NCI-H510A treated with DMSO at 0.1 percent for 48 hours (cell line): ENCODE measurements at regions not wholly inside any gene's neighbourhood (a gene's known extent, or its start where the extent isn't known, plus 50 kb on each side); places are given as distances from the start of the nearest gene placed in this dataset.

Experiments
- DNase-seq: peaks from one replicate; lab custom pipeline; 2025; lab: John Stamatoyannopoulos, UW

DNA sequence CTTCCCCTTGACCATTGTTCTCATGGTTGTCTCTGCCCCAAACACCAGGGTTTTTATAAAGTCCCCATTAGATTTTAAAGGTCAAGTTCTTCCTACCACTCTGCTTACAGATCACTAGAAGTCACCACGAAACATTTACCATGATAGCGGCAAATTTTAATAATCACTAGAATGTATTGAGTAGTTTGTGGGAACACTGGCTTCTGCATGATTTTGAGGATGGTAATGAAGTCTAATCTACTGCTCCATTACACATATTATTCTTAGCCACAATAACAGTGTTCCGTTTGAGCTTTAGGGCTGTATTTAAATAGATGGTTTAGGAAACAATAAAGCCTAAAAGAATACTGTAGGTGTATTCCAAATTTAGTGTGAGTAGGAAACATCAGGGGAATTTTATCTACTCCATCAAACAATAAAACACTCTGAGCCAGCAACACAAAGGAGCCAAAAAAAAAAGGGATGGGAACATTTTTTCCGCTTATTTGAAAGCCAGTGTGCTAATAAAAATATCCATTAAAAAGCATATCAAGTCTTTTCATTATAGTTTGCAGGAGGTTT is 49.7 kb downstream of the KLF12 start:
- DNase-seq, result no peak

DNA sequence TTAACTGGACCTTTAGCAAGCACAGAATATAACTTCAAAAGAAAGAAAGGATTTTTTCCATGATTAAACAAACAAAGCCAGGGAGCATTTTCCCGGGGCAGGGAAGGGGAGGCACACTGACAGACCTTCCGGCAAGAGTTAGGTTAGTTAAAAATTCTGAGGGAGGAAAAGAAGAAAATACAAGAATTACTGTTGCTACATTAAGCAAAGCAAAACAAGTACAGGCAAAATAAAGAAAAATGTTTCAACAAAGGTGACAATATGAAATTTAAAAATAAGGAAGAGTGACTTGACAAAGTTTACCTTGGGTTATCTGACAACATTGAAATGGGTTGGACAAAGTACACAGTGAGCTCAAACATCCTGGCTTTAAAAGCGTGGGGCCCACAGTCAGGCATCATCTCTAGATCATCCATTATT is 51.5 kb downstream of the KLF12 start:
- no peak for DNase-seq

DNA sequence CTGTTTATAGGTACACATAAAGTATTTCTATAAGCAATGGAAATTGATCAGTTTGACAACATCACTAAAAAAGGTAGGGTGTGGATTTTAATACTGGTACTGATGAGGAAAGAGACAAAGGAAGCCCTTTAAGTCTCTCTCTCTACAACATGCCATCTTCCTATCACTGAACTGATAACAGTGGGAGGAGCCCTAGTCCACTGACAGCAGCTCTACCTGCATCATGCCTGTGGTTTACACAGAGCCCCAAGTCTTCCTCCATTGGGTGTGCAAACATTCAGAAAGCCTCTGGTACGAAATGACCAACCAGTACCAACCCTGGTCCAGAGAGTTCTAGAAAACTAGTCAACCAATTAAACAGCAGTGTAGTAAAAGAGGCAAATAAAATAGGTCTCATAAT is 53.4 kb downstream of the KLF12 start:
- no peak for DNase-seq

DNA sequence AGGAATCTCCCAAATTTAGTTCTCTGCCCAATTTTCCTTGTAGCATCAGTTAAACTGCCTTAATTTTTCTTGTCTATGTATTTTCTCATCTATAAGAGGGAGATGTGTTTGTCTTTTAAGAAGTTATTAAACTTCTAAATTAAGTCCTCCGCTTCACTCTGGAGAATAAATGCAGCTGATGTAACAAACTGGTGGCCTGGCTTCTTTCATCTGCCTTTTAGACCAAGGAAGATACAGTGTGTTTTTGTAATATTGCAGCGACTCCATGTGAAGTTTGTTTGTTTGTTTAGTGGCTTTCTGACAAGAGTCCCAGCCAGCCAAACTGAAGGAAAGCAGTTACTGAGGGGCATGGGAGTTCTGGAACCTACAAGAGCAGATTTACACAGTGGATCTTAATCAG is 56.4 kb downstream of the KLF12 start:
- no peak for DNase-seq

DNA sequence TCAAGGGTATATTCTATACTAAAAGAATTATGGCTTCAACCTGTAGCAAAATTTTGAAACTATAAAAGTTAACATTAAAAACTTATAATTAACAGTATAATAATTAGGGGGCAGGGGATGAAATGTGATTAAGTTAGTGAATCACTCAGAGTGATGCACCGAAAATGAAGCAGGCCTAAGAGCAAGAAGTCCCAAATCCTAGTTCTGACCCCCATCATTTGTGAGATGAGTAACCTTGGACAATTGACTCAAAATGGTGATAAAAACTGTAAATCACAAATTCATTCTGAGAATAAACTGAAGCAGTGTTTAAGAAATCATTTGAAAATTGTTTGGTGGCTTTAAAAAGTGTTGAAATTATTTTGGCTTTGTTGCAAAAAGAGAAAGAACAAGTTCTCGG is 56.8 kb downstream of the KLF12 start:
- DNase-seq, result no peak

DNA sequence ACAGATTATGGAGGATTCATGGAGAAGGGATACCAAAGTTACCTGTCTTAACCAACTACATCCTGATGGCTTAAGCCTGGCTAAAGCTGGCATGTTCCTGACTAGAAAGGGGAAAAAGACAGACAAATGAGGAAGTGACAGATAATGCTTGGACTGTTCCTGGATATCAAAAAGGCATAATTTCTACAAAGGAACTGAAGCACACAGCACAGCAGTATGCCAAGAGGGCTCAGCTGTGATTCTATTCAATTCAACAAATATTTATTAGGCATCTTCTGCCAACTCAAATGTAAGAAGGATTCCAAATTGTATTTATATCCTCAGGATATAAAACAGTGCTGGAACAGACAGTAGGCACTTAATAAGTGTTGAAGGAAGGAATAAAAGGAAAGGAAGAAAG is 59.5 kb downstream of the KLF12 start:
- no peak for DNase-seq

DNA sequence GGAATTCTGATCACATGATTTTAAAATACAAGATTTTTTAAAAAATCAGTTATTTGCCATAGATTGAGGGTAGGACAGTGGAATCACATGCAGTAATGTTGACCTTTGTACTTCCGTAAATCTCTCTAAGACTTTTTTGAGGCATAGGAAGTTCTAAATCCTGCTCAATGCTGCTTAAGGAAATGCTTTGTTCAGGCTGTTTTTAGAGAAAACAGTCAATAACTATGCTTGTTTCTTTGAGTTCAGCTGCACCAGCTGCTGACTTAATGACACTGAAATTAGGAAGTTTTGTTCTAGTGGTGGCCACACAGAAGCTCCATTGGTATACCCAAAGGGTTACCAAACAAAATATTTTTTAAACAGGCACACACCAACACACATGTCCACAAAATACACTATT is 60.9 kb downstream of the KLF12 start:
- no peak for DNase-seq

DNA sequence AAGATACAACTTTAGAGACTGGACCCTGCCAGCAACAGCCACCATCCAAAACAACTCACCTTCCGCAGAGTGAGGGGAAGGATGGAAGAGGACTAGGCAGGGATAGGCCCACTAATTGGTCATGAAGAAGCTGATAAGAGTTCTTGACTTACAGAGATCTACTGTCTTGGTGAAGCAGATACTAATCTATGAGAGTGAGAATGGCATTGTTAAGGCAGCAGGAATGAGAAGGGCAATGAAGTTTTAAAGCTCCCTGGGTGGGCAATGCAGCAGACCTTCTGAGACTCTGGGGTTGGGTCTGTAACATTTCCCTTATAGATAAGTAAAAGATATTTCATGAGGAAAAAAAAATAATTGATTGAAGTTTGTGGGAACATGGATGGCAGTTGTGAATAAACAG is 63.7 kb downstream of the KLF12 start:
- DNase-seq, result no peak

DNA sequence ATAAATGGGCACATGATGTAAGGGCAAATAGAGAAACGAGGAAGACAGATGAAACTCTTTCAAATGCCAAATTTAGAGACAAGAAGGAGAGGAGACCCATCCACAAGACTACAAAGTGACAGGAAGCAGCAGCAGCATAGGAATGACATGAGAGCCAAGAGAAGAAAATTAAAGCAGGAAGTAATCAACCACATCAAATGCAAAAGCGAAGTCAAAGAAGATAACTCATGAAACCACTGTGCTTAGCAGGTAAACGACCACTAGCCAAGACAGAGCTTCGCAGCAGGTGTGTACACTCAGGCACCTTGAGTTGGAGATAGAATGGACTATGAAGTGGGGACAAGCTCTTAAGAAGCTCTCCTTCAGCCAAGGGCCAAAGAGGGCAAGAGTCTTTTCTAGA is 64.1 kb downstream of the KLF12 start:
- no peak for DNase-seq

DNA sequence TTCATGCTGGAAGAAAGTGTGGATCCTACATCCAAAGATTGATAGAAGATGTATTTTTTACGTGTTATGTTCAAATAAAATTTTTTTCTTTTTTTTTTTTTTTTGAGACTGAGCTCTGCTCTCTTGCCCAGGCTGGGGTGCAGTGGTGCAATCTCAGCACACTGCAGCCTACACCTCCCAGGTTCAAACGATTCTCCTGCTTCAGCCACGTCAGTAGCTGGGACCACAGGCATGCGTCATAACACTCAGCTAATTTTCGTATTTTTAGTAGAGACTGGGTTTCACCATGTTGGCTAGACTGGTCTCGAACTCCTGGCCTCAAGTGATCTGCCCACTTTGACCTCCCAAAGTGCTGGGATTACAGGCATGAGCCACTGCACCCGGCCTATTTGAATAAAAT is 65.7 kb downstream of the KLF12 start:
- DNase-seq, result no peak

DNA sequence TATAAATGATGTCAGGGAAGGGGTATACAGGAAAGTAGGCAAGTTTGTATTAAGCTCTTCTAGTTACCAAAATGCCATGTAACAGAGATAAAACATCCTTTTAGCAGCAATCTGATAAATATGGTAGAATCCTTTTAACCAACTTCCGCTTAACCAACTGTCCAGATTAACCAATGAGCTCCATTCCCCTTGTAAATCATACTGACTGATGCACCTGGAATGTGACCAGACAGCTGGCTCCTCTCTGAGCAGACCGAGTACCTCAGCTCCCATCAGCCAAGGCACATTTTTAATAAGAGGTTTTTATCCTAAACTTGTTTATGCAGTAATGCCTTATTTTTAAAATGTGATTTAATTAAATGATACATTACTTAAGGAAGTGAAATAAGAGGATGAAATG is 66.4 kb downstream of the KLF12 start:
- DNase-seq, result no peak

DNA sequence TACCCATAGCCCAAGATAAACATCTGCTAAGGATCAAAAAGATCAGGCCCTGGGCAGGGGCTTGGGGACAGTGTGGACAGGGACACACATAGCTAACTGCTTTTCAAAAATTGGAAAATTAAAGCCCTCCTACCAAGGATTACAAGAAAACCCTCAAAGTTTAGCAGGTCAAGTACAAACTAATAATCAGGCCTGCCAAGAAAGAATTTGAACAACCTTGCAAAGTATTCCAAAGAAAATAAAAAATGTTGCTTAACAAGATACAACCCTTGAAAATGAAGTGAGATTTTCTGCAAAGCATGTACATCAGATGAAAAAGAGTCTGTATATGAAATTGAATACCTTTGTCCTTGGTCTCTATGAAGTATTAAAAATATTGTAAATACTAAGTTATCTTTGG is 67.3 kb downstream of the KLF12 start:
- no peak for DNase-seq

DNA sequence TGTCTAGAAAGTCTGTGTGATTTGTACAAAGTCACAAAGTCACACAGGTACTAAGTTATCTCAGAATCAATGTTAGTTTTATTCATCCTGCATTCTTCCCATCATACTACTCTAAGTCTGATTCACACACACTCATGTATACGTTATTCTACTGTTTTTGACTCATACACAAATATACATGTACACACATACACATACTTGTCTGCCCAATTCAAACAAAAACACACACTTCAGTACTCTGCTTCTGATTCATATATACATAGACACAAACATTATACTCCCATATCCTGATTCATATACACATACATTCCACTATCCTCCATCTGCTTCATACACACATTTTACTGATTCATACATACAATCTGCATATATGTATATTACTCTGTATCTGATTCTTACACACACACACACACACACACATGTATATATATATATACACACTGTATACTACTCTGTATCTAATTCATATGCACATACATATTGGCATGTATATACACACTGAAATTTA is 69.3 kb downstream of the KLF12 start:
- no peak for DNase-seq

DNA sequence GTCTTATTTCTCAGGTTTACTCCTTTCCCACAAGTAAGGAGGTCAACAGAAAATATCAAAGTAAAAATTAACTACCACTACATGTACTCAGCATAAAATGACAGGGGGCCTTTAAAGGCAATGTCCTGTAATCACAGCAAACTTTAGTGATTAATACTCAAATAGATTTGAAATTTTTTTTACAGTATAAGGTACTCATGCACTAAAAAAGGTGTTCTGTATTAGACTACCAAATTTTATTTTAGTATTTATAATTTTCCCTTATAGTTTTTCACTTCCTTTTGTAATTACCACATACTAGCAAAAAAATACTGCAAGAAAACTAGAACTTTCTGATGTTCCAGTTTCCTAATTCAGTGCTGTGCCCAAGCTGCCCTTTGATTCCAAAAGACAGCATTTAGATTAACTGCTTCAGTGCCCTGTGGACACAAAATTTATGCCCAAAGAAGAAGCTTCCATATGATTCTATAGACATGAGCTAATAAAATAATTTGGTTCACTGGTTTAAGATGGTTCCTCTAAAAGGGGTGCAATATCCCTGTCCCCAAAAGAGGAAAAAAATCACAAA is 70.6 kb downstream of the KLF12 start:
- no peak for DNase-seq

DNA sequence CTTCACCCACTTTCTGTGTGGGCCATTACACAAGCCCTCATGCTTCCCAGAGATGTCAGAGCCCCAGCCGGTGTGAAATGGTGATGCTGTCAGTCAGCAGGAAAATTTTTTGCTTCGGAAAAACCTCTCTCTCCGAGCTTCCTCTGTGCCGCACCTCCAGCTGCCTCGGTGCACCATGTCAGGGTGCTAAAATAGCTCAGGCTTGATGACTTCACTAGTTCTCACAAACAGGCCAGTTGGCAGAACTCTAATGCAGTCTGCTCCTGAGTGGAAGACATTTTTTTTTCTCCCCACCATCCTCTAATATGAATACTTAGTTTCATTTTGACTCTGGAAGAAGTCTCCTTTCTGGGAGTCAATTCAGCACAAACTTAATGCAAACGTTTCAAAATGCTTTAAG is 71.3 kb downstream of the KLF12 start:
- DNase-seq, result no peak

DNA sequence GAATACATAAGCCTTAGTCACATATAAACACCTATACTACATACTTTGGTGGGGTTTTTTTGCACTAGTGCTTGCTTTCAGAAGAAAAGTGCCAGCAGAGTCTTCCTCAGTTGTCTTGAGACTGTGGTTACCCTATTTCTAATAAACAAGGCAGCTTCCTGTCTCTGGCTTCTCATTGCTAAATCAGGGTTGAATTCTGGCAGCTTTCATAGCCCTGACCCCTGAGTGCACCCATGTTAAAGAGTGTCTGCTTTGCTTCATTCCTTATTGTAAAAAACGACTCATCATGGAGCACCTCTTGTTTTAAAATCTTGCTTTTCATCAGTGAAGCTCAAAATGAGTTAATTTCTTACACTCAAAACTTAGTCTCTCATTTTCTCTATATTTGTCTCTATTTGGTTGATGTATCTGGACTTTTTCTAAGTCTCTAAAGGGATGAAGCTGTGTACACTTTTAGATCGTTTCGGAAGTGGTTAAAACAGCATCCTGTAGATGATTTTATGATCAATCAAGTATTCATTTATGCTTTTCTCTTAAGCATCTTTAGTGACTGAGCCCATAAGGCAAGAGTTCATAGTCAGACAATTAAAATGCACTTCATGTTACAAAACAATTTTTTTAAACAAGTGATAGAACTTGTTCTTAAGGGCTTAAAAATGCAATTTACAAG is 72.1 kb downstream of the KLF12 start:
- DNase-seq, result no peak

DNA sequence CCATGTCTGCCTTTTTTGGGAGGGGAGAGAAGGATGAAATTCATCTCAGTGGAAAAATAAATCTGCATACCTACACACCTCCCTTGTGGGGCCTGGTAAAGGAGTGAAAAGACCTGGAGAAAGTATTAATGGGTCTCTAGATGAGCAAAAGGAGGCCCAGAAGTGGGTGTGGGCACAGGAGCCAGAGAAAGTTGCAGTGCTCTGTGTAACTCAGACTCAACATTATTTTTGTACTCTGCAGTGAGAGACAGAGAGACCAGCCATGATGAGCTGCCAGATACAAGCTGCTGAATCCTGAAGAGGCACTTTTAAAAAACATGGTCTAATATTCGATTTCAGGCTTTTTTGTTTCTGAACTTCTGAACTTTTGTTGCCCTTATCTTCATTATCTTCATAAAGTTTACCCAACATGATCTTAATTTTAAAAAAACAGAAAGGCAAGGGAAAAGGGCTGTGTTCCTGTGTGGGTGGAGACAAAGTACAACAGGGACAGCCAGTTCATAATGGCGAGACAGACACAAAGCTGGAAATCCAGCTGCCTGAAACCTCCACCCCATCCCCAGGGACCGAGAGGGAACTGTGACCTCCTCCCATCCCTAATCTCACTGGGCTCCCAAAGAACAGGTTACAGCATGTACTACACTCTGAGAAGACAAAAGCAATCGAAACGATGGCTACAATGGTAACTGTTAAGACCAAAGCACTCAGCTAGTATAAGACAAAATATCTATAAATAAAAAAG is 77.2 kb downstream of the KLF12 start:
- DNase-seq, result no peak

DNA sequence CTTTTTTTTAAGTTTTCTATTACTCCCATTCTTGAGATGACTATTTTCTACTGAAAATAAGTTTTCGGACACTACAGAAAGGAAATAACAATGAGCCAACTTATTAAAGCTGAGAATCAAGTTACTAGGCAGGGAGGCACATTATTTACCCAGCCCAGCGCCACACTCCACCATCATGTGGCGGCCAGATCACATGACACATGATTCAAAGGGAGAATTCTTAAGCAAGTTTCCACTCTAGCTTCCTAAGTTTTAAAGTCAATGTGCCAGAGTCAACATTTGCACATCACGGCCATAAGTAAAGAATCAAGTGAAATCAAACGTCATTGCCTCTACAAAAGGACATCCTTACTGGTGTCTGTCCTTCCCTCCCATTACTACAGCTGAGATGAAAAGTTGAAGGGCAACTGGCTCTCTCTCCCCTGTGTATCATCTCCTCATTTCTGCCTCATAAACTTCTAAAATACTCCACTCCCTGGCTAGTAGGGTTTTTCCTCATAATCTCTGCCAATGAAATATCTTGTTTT is 81.7 kb downstream of the KLF12 start:
- peak; percentile 0 for DNase-seq

DNA sequence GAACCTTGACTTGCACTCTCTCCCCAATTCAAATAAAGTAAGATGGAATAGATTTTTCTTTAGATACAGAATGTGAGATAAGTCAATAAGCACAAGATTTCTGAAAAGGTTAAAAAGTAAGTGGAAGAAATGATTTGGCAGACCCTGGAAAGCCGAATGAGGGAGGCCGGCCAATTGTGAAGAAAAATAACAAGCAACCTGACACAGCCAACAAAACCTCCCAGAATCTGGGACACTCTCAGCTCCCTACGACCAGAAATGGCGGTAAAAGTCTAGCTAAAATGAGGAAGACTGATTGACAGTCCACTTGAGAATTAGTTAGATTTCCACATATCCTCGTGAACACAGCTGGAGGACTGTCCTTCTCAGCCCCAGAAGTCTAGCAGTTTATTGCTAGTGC is 85.4 kb downstream of the KLF12 start:
- DNase-seq, result no peak

DNA sequence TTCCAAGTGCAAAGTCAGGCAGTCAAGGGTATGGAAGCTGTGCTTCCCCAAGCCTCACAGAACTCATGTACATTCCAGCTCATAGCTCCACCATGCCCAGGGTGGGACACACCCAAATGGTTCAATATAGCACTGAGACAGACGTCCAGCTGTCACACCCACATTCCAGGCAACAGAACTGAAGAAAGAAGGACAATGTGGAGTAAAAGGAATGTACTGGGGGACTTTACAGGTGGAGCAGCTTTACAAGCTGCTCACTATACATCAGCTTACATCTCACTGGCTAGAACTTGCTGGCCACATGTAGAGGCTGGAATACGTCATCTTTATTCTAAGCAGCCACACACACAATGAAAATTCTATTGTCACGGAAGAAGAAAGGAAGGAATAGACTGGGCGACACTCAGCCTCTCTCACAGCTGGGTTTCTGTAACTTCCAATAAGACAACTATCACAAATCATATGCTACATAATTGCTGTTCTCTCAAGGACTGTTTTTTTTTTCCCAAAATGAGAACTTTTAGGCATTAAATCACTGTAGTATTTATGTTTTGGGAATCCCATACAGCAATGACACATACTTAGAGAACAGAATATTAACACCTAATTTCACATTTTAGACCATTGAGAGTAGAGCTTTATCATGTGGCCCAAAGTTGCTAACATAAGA is 86.1 kb downstream of the KLF12 start:
- no peak for DNase-seq

DNA sequence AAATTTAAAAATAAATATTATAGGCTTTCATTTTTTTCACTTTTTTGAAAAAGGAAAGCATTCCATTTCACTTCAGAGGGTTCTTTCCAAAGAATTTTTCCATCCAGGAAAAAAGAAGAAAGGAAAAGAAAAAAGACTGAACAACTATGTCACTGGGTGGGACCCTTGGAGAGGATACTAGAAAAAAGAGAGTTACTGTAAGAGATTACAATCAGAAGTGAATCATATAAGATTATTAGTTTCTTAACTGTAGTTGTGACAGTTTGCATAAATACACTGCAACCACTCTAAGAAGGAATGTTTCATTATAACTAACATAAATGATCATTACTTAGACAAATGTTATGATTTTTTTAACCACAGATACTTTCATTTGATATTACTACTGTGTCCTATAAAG is 87.8 kb downstream of the KLF12 start:
- DNase-seq, result no peak

DNA sequence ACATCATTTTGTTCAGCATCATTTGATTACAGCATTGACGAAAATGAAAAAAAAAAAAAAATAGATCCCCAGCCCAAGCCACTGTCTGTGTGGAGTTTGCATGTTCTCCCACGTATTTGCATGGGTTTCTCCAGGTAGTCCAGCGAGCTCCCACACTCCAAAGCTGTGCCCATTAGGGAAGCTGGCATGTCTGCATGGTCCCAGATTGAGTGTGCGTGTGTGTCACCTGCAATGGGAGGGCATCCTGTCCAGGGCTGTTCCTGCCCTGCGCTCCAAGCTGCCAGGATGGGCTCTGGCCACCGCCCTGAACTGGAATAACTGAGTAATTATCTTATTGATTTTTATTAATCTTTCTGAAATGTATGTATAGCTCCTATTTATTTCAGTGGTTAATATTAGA is 88.6 kb downstream of the KLF12 start:
- DNase-seq, result no peak
